C4-2B (cell line): ENCODE measurements at regions not wholly inside any gene's neighbourhood (a gene's known extent, or its start where the extent isn't known, plus 50 kb on each side); places are given as distances from the start of the nearest gene placed in this dataset.

Experiments
- H3K27ac ChIP-seq: fragments of 450-650 bp; 2 replicates; pipeline ENCODE4 v1.5.1; 2017
- ZFX ChIP-seq: fragments of 450-650 bp; IDR thresholded peaks from 2 replicates; pipeline ENCODE4 v1.6.1; 2017
- TF ChIP-seq, protein P1 (sequence below): fragments of 450-650 bp; conservative IDR thresholded peaks from 2 replicates; pipeline ENCODE4 v1.5.1; 2017; ENCODE audit warnings: mild to moderate bottlenecking

DNA sequence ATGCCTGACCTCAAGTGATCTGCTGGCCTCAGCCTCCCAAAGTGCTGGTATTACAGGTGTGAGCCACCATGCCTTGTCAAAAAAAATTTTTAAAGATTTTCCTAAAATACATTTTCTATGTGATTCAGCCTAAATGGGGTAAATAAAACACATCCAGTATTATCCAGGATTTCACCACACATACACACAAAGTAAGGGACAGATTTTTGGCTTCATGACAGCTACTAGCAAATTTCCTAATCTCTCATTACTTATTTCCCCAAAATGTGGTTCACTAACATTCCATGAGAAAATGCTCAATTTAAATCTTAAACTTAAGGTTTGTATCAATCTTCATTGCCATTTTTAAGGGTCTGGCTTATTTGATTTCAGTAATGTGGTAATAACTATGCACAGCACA, 348.5 kb upstream of the INTU start:
- H3K27ac ChIP-seq: no peak overlapping the region
- no peak for TF ChIP-seq ZFX
- TF ChIP-seq, protein P1, sequence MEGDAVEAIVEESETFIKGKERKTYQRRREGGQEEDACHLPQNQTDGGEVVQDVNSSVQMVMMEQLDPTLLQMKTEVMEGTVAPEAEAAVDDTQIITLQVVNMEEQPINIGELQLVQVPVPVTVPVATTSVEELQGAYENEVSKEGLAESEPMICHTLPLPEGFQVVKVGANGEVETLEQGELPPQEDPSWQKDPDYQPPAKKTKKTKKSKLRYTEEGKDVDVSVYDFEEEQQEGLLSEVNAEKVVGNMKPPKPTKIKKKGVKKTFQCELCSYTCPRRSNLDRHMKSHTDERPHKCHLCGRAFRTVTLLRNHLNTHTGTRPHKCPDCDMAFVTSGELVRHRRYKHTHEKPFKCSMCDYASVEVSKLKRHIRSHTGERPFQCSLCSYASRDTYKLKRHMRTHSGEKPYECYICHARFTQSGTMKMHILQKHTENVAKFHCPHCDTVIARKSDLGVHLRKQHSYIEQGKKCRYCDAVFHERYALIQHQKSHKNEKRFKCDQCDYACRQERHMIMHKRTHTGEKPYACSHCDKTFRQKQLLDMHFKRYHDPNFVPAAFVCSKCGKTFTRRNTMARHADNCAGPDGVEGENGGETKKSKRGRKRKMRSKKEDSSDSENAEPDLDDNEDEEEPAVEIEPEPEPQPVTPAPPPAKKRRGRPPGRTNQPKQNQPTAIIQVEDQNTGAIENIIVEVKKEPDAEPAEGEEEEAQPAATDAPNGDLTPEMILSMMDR: no peak

DNA sequence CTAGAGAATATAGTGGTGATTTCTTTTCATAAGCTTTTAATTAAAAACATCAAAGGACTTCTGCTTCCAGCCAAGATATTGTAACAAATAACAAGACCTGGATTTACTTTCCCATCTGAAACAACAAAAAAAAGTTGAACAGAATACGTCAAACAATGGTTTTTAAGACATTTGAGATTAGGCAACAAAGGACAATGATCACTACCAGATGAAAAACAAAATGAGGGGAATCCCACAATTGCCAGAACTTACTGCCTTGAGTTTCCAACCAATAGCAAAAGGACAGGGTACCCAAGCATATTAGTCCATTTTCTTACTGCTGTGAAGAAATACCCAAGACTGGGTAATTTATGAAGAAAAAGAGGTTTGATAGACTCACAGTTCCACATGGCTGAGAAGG, 341.4 kb upstream of the INTU start:
- no peak overlapping the region for H3K27ac ChIP-seq
- no peak for TF ChIP-seq ZFX
- TF ChIP-seq, protein P1: no peak

DNA sequence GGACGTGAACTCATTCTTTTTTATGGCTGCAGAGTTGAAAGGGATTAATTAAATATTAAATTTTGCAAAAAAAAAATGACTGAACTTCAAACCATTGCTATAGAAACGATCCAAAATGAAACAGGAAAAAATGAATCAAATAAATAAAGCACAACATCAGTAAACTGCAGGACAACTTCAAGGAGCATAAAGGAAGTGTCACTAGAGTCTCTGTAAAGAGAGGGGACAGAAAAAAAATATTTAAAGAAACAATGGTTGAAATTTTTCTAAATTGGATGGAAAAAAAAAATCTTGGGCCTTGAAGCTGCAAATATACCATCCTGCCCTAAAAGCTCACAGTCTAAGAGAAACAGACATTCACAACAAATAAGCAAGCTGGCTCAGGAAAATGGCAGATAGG, 339.3 kb upstream of the INTU start:
- H3K27ac ChIP-seq: no peak overlapping the region
- TF ChIP-seq ZFX: no peak
- TF ChIP-seq, protein P1: no peak

DNA sequence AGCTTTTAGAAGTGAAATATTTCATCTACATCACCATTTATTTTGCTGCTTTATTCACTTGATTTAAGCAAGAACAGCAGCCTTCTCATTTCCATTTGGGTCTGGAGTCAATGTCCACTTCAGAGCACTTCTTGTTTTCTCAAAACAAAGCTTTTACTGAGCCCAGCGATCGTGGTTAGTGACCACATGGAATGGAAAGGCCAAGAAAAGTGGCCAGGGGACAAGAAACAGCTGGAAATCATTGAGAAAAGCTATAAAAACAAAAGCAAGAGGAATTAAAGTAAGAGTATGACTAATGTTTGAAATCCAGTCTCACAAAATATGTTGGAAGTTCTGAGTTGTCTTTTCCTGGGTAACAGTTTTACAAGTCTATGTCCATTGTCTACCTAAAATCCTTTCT, 328.4 kb upstream of the INTU start:
- H3K27ac ChIP-seq: no peak overlapping the region
- TF ChIP-seq ZFX: no peak
- TF ChIP-seq, protein P1: no peak

DNA sequence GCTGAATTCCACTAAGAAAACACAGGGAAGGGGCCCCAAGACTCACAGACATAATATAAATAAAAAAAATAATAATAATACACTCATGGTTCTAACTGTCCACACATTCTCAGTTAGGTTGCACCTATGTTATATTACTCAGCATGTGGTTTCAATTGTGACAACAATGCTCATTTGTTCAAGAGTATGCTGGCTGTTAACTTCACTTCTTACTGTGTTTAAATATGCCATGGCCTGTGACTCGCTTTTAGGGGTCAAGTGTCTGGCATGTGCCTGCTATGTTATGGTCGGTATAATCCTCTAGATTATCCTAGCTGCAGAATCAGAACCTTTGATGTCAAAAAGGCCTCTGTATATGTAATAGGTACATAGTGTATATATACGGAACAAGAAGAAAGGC, 324.8 kb upstream of the INTU start:
- TF ChIP-seq, protein P1: no peak
- TF ChIP-seq ZFX: no peak
- no peak overlapping the region for H3K27ac ChIP-seq

DNA sequence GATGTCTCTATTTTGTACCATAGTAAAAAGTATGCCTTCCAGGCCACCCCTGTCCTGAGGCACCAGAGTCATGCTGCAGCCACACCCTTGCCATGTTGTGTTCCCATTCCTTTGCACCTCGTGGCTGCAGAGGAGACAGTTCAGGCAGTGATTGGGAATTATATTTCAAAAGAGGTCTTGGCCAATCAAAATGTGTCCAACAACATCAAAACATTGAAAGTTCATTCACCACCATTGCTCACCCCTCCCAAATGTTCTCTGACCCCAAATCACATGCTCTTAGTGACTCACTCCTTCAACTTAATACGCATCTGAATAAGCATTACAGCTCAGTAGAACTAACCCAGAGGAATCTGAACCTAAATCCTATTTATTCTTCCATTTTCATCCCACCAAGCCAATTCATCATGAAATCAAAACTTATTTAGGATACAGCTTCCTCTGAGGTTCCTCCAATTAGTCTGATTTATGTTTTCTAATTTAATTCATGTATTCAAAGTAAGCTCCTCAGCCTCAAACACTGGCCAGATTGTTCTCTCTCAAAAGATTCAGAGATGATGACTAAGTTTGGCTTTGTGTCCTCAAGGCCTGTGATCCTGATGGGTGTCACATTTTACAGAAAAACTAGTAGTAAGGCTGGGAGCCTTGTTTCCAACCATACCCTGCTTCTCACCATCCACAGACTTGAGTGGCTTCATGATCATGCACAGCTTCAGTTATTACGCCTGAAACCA, 323.2 kb upstream of the INTU start:
- no peak overlapping the region for H3K27ac ChIP-seq
- no peak for TF ChIP-seq ZFX
- TF ChIP-seq, protein P1: no peak

DNA sequence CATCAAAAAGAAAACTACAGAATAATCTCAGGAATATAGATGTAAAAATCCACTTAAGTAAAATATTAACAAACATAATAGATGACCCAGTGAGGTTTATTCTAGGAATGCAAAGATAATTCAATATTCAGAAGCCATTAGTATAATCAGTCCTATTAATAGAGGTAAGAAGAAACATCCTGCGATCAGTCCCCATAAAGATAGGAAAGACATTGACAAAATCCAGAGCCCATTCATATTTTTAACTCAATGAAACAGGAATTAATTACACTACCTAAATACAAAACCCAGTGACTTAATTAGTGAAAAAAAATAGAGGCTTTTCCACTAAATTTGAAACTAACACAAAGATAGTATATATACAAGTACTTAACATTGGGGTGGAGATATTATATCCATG, 321.4 kb upstream of the INTU start:
- H3K27ac ChIP-seq: no peak overlapping the region
- TF ChIP-seq, protein P1: no peak
- no peak for TF ChIP-seq ZFX
